C1 segment of cervical spinal cord (tissue), 14 donors: ENCODE measurements at regions not wholly inside any gene's neighbourhood (a gene's known extent, or its start where the extent isn't known, plus 50 kb on each side); places are given as distances from the start of the nearest gene placed in this dataset.
A peak's percentile ranks its signal among the peaks of the same experiment; 100 is the strongest.
"Not testable (repeated sequence)": the region's sequence is repeated elsewhere in the genome, so short reads cannot be mapped to it uniquely, and the experiment has no call there.

Source experiments
- DNase-seq, 14 donors: peaks; one replicate each; lab custom pipeline; 2025; lab: John Stamatoyannopoulos, UW

GRCh38 chr10:64113792-64114191, 592.6 kb downstream of the REEP3 start:
- no peak for DNase-seq

GRCh38 chr10:64115471-64115870, 594.3 kb downstream of the REEP3 start:
- no peak for DNase-seq

GRCh38 chr10:64115908-64116643, 594.9 kb downstream of the REEP3 start:
- peak in 3 of 14 donors; percentile 6 to 66 (median 9) for DNase-seq

GRCh38 chr10:64116707-64117106, 595.5 kb downstream of the REEP3 start:
- peak in 1 of 14 donors; percentile 8 for DNase-seq

GRCh38 chr10:64118736-64119135, 597.5 kb downstream of the REEP3 start:
- no peak for DNase-seq

- DNase-seq: not testable (repeated sequence)
Observed at GRCh38 chr10:64120301-64120980, 599.2 kb downstream of the REEP3 start.

GRCh38 chr10:64130152-64130551, 609.0 kb downstream of the REEP3 start:
- DNase-seq: no peak

GRCh38 chr10:64134676-64135075, 613.5 kb downstream of the REEP3 start:
- DNase-seq: no peak

- DNase-seq: no peak
Observed at GRCh38 chr10:64142395-64142794, 621.2 kb downstream of the REEP3 start.

GRCh38 chr10:64148607-64149006, 627.4 kb downstream of the REEP3 start:
- no peak for DNase-seq

- peak in 2 of 14 donors; percentile 0 to 88 for DNase-seq
Observed at GRCh38 chr10:64156166-64156565, 635.0 kb downstream of the REEP3 start.

- DNase-seq: no peak
Observed at GRCh38 chr10:64158551-64158950, 637.4 kb downstream of the REEP3 start.

GRCh38 chr10:64159910-64160872, 639.0 kb downstream of the REEP3 start:
- no peak for DNase-seq

- no peak for DNase-seq
Observed at GRCh38 chr10:64170791-64171190, 649.6 kb downstream of the REEP3 start.

- DNase-seq: no peak
Observed at GRCh38 chr10:64173826-64174225, 652.6 kb downstream of the REEP3 start.

GRCh38 chr10:64174666-64175255, 653.6 kb downstream of the REEP3 start:
- DNase-seq: peak in 1 of 14 donors; percentile 74

- peak in 1 of 14 donors; percentile 24 for DNase-seq
Observed at GRCh38 chr10:64175271-64175962, 654.2 kb downstream of the REEP3 start.

GRCh38 chr10:64182671-64183070, 661.5 kb downstream of the REEP3 start:
- DNase-seq: no peak

- DNase-seq: no peak
Observed at GRCh38 chr10:64191286-64191685, 670.1 kb downstream of the REEP3 start.

- no peak for DNase-seq
Observed at GRCh38 chr10:64196638-64197315, 675.6 kb downstream of the REEP3 start.
